ENCODE measurements at regions not wholly inside any gene's neighbourhood (a gene's known extent, or its start where the extent isn't known, plus 50 kb on each side); places are given as distances from the start of the nearest gene placed in this dataset.

DNA sequence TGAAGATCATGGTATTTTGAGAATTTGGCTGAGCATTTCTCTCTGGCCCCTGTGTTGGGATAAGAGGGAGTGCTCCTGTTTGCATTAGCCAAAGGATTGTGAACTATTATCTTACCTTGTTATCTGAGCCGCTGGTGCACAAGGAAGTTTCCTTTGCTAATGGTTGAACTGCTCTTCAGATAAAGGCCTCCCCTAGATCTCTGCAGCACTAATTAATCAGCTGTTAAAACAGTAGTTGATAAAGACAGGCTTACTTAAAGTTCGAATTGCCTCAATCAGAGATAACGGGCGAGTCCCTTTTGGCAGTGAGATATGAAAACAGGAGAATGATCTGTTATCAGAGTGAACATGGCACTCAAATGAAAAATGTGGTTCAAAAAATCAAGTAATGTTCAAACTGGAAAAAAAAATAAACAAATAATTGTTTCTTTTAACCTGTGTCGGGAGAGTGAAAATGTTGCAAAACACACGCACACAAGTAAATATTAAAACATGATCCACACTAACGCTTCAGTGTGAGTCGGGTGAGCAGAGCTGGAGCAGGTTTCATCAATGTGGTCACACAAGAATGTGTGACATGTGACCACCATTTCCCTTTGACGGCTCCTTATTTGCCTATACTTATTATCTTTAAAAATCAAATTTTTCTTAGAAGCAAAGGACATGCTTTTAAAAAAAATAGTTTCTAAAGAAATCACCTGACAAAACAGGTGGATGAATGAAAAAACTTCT is 469.1 kb downstream of the SOX2 start:
- no peaks in the 10 kb centered on the region for H4K20me1 ChIP-seq (ENCODE audit: insufficient read depth, low read length)
- no peak overlapping the region for H2AK9ac ChIP-seq (replicated peaks; ENCODE audit: low read depth, low read length, poor library complexity)
- H3K4me3 ChIP-seq (ENCODE audit: insufficient read depth, low read depth, low read length), result no peak overlapping the region
- no peak overlapping the region for H4K91ac ChIP-seq (ENCODE audit: insufficient read depth, low read depth, low read length)
- no CpG with 5 or more reads among the region's 9 CpGs for WGBS, 2 experiments (ENCODE audit: extremely low coverage in 2 of 2, insufficient read length in 1 of 2)
- H3K23ac ChIP-seq (ENCODE audit: low read depth, low read length), result no peak overlapping the region
- H3K27ac ChIP-seq (ENCODE audit: insufficient read depth, low read length), result no peak overlapping the region
- no peak overlapping the region for H2BK20ac ChIP-seq (ENCODE audit: low read depth, low read length)
- no peak overlapping the region for H2BK5ac ChIP-seq (ENCODE audit: low read depth, low read length, poor library complexity, severe bottlenecking)
- no peak overlapping the region for H4K8ac ChIP-seq (ENCODE audit: low read depth in 2 of 2, low read length in 2 of 2)
- no peak overlapping the region for H2BK120ac ChIP-seq (ENCODE audit: low read depth, low read length)
- H2AFZ ChIP-seq (replicated peaks; ENCODE audit: low read length, poor library complexity), result no peak overlapping the region
- no peaks in the 10 kb centered on the region for H3K4me1 ChIP-seq (ENCODE audit: control insufficient read depth, insufficient read depth, low read length)
- H3K36me3 ChIP-seq (ENCODE audit: control insufficient read depth, insufficient read depth, low read length), result no peaks in the 10 kb centered on the region
- no peak overlapping the region for H3K18ac ChIP-seq (ENCODE audit: low read depth, low read length)
- H3K4ac ChIP-seq (ENCODE audit: low read depth, low read length), result no peak overlapping the region
- ChIA-PET CTCF (interaction anchor here (0.5 kb wide), 1 partner anchor 38 kb away, joined by 4 read pairs; no protein-coding TSS in a partner anchor), POLR2A (ENCODE audit: unreplicated experiment) (no interaction called here)
- TF ChIP-seq BHLHE40 (IDR thresholded peaks at IDR 0.05; ENCODE audit: low read depth, low read length) (no peak), CHD1 (IDR thresholded peaks at IDR 0.05; ENCODE audit: low read depth, low read length) (no peak), MAFK (IDR thresholded peaks at IDR 0.05; ENCODE audit: low read depth, low read length) (no peak), NFE2L2 (IDR thresholded peaks at IDR 0.05; ENCODE audit: low read depth, low read length) (no peak), RFX5 (IDR thresholded peaks at IDR 0.05; ENCODE audit: low read depth, low read length) (no peak), CEBPB (IDR thresholded peaks at IDR 0.05; ENCODE audit: low read depth, low read length) (no peak), FOS (IDR thresholded peaks at IDR 0.05; ENCODE audit: low read depth, low read length) (no peak), MXI1 (IDR thresholded peaks at IDR 0.05; ENCODE audit: borderline replicate concordance, low read depth, low read length) (no peak), RAD21 (IDR thresholded peaks at IDR 0.05; ENCODE audit: low read length) (no peak), SMC3 (IDR thresholded peaks at IDR 0.05; ENCODE audit: low read depth, low read length) (no peak), RCOR1 (IDR thresholded peaks at IDR 0.05; ENCODE audit: insufficient replicate concordance, low read length) (no peak)
- H3K4me2 ChIP-seq (ENCODE audit: low read depth, low read length), result no peak overlapping the region
- H3K14ac ChIP-seq (replicated peaks; ENCODE audit: low read depth, low read length), result no peak overlapping the region
- no peak overlapping the region for H2BK15ac ChIP-seq (ENCODE audit: low read depth, low read length)
- DNase-seq, result no peak
- no peaks in the 10 kb centered on the region for H3K9me1 ChIP-seq (ENCODE audit: insufficient read depth, low read length)
- H3K9me3 ChIP-seq (ENCODE audit: control insufficient read depth, insufficient read depth, low read length), result peaks cover 10% of the 10 kb centered on the region
- no peak for ATAC-seq (ENCODE audit: low read depth)
- no peaks in the 10 kb centered on the region for H3K27me3 ChIP-seq (ENCODE audit: control insufficient read depth, insufficient read depth, low read length)
- no peak overlapping the region for H3K9ac ChIP-seq (ENCODE audit: low read depth, low read length)
- H3K79me1 ChIP-seq (ENCODE audit: low read depth in 1 of 2, low read length in 2 of 2), result no peaks in the 10 kb centered on the region
- in situ Hi-C loops (cut with MboI; ENCODE audit: low sequenced_read_pairs), result no loop called here
- no peak overlapping the region for H3K56ac ChIP-seq (ENCODE audit: extremely low read depth, insufficient read depth, low read length)
- intact Hi-C loops (cut with micrococcal nuclease), result no loop called here
- dilution Hi-C loops (cut with HindIII; ENCODE audit: low sequenced_read_pairs, unreplicated experiment), result no loop called here
- H4K5ac ChIP-seq (ENCODE audit: low read depth, low read length), result no peak overlapping the region
- no TSS peak for BruUV-seq (replicated peaks)
- no peak overlapping the region for H2AK5ac ChIP-seq (ENCODE audit: low read depth, low read length)
